Keratinocyte (primary cell): ENCODE measurements at regions not wholly inside any gene's neighbourhood (a gene's known extent, or its start where the extent isn't known, plus 50 kb on each side); places are given as distances from the start of the nearest gene placed in this dataset.

Experiments
- DNase-seq: peaks from one replicate; pipeline ENCODE4 v3.0.0-alpha.2; 2011; ENCODE audit warnings: low read depth, missing footprints, low spot score
- FAIRE-seq: peaks from 2 replicates; lab custom pipeline; 2011; peaks lifted over from hg19 to GRCh38; lab: Jason Lieb, UNC
- H2AFZ ChIP-seq: 2 replicates; pipeline ENCODE4 v1.6.0; 2012; ENCODE audit warnings: low read length, control low read depth, inconsistent platforms; ENCODE audit not compliant: control insufficient read depth
- H3K27ac ChIP-seq: 2 replicates; pipeline ENCODE4 v1.5.1; 2011; ENCODE audit warnings: low read length; ENCODE audit not compliant: control insufficient read depth, insufficient read depth
- H3K27me3 ChIP-seq: 3 replicates; pipeline ENCODE4 v1.6.0; 2011; ENCODE audit warnings: low read length; ENCODE audit not compliant: control insufficient read depth, insufficient read depth; ENCODE audit errors: extremely low read depth
- H3K36me3 ChIP-seq, 2 experiments: 2 replicates in 1 of 2; 3 replicates in 1 of 2; pipeline ENCODE4 v1.5.1; 2011; ENCODE audit warnings: low read length in 2 of 2, mild to moderate bottlenecking in 1 of 2; ENCODE audit not compliant: control insufficient read depth in 2 of 2, insufficient read depth in 2 of 2; ENCODE audit errors: extremely low read depth in 1 of 2
- H3K4me1 ChIP-seq: 3 replicates; pipeline ENCODE4 v1.5.1; 2011; ENCODE audit warnings: low read length; ENCODE audit not compliant: control insufficient read depth, insufficient read depth; ENCODE audit errors: extremely low read depth
- H3K4me2 ChIP-seq: 3 replicates; pipeline ENCODE4 v1.6.0; 2011; ENCODE audit warnings: low read depth, low read length; ENCODE audit not compliant: control insufficient read depth, insufficient read depth; ENCODE audit errors: extremely low read depth
- H3K4me3 ChIP-seq, 3 experiments: fragments of 200-600 bp in 1 of 3; sonication (generic) in 1 of 3; 2 replicates in 2 of 3; 3 replicates in 1 of 3; pipeline ENCODE4 v1.5.1; 2011 to 2016; ENCODE audit warnings: low read length in 3 of 3, mild to moderate bottlenecking in 3 of 3, control low read depth in 2 of 3, inconsistent platforms in 1 of 3, low read depth in 1 of 3, mixed read lengths in 1 of 3, mixed run types in 1 of 3, moderate library complexity in 1 of 3; ENCODE audit not compliant: control insufficient read depth in 2 of 3, insufficient read depth in 2 of 3; ENCODE audit errors: extremely low read depth in 1 of 3
- H3K79me2 ChIP-seq: 2 replicates; pipeline ENCODE4 v1.6.0; 2012; ENCODE audit warnings: low read length; ENCODE audit not compliant: control insufficient read depth, insufficient read depth
- H3K9ac ChIP-seq: 3 replicates; pipeline ENCODE4 v1.6.0; 2011; ENCODE audit warnings: low read length; ENCODE audit not compliant: control insufficient read depth, insufficient read depth; ENCODE audit errors: extremely low read depth
- H3K9me1 ChIP-seq: 3 replicates; pipeline ENCODE4 v1.6.0; 2011; ENCODE audit warnings: low read length; ENCODE audit not compliant: control insufficient read depth, insufficient read depth; ENCODE audit errors: extremely low read depth
- H3K9me3 ChIP-seq: 2 replicates; pipeline ENCODE4 v1.5.1; 2012; ENCODE audit warnings: low read depth, low read length; ENCODE audit not compliant: control insufficient read depth
- H4K20me1 ChIP-seq: 3 replicates; pipeline ENCODE4 v1.6.0; 2011; ENCODE audit warnings: low read length; ENCODE audit not compliant: control insufficient read depth, insufficient read depth; ENCODE audit errors: extremely low read depth
- CTCF ChIP-seq, 3 experiments: IDR thresholded peaks in 1 of 3; conservative IDR thresholded peaks in 1 of 3; optimal IDR thresholded peaks in 1 of 3; 2 replicates in 2 of 3; 3 replicates in 1 of 3; pipeline versions ENCODE3 to v1.5.1; 2011; ENCODE audit warnings: low read length in 3 of 3, mild to moderate bottlenecking in 3 of 3, moderate library complexity in 2 of 3, control low read depth in 1 of 3, inconsistent platforms in 1 of 3; ENCODE audit not compliant: insufficient read depth in 2 of 3; ENCODE audit errors: extremely low read depth in 1 of 3
- EZH2 ChIP-seq: IDR thresholded peaks from one replicate; pipeline ENCODE4 v1.6.1; 2012; ENCODE audit warnings: inconsistent platforms, mild to moderate bottlenecking, low read length, moderate library complexity
- dilution Hi-C: fragments of 300-500 bp; cut with MboI; formaldehyde crosslinking; loops from one replicate; pipeline ENCODE4 v1.7.0; 2020; ENCODE audit warnings: low sequenced_read_pairs; ENCODE audit not compliant: extremely low pct_ligation_motif_present

GRCh38 chr3:164687902-164688301 lies 390.4 kb downstream of the SI start:
- H3K4me1 ChIP-seq, result no peaks in the 10 kb centered on the region
- H3K79me2 ChIP-seq, result no peaks in the 10 kb centered on the region
- no peak overlapping the region for H3K4me3 ChIP-seq
- dilution Hi-C loops, result no loop called here
- H2AFZ ChIP-seq, result no peak overlapping the region
- H3K36me3 ChIP-seq, result no peaks in the 10 kb centered on the region
- no peak for FAIRE-seq
- no peaks in the 10 kb centered on the region for H3K9me1 ChIP-seq
- no peaks in the 10 kb centered on the region for H4K20me1 ChIP-seq
- H3K9ac ChIP-seq, result no peak overlapping the region
- H3K27ac ChIP-seq, result no peak overlapping the region
- no peak overlapping the region for H3K4me2 ChIP-seq
- no peak for DNase-seq
- no peak for TF ChIP-seq CTCF (optimal IDR thresholded peaks at IDR 0.05 in 1 of 3, IDR thresholded peaks at IDR 0.05 in 1 of 3, conservative IDR thresholded peaks at IDR 0.05 in 1 of 3; ENCODE audit: extremely low read depth in 1 of 3, insufficient read depth in 2 of 3, low read length in 3 of 3)
- TF ChIP-seq EZH2, result no peak
- H3K27me3 ChIP-seq, result no peaks in the 10 kb centered on the region
- no peaks in the 10 kb centered on the region for H3K9me3 ChIP-seq

DNA sequence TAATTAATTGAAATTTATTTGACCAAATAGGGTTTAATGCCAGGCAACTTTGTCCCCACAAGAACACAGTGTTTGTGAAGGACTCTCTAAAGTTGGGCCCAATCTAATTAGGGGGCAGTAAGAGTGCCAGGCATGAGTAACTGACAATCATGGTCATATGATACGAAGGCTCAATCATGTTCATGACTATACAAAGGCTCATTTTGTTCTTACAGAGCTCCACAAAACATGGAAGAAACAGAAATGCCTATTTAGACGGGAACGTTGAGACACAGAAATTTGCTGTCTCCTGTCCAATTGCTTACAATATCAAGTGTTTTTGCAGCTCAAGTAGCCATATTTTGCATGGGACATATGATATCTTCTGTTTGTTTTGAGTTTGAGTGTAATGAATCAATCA lies 391.1 kb downstream of the SI start:
- Histone ChIP-seq H3K9ac (no peak overlapping the region), H3K79me2 (no peaks in the 10 kb centered on the region), H2AFZ (no peak overlapping the region), H3K9me1 (no peaks in the 10 kb centered on the region), H3K4me2 (no peak overlapping the region), H3K4me1 (no peaks in the 10 kb centered on the region), H3K4me3 (no peak overlapping the region), H3K9me3 (no peaks in the 10 kb centered on the region), H3K27me3 (no peaks in the 10 kb centered on the region), H3K36me3 (no peaks in the 10 kb centered on the region), H3K27ac (no peak overlapping the region), H4K20me1 (no peaks in the 10 kb centered on the region)
- TF ChIP-seq CTCF (optimal IDR thresholded peaks at IDR 0.05 in 1 of 3, IDR thresholded peaks at IDR 0.05 in 1 of 3, conservative IDR thresholded peaks at IDR 0.05 in 1 of 3; ENCODE audit: extremely low read depth in 1 of 3, insufficient read depth in 2 of 3, low read length in 3 of 3) (no peak), EZH2 (no peak)
- dilution Hi-C loops, result no loop called here
- DNase-seq, result no peak
- no peak for FAIRE-seq
